A673 (cell line): ENCODE measurements at regions not wholly inside any gene's neighbourhood (a gene's known extent, or its start where the extent isn't known, plus 50 kb on each side); places are given as distances from the start of the nearest gene placed in this dataset.

Experiments
- BruUV-seq: library from RNA; stranded (reverse); fragments of 400-500 nt; replicated peaks from 2 replicates; lab custom pipeline; 2021; lab: Mats Ljungman, UMichigan
- CTCF ChIA-PET: fragments of 300-600 bp; sonication (Branson Sonifier 250); formaldehyde crosslinking; loops from one replicate; lab custom pipeline; 2022; ENCODE audit warnings: antibody characterized with exemption; lab: Charles Lee
- POLR2A ChIA-PET: fragments of 300-600 bp; sonication (Branson Sonifier 250); formaldehyde crosslinking; loops from one replicate; lab custom pipeline; 2022; ENCODE audit warnings: antibody characterized with exemption; ENCODE audit not compliant: low non-redundant PET; lab: Charles Lee
- DNase-seq: peaks from one replicate; pipeline ENCODE4 v3.0.0-alpha.2; 2015; ENCODE audit warnings: low spot score
- H3K27ac ChIP-seq: fragments of 200-600 bp; sonication (generic); 2 replicates; pipeline ENCODE4 v1.5.1; 2016; ENCODE audit warnings: mixed run types, low read depth, mild to moderate bottlenecking, mixed read lengths, antibody characterized with exemption, low read length; ENCODE audit not compliant: poor library complexity, severe bottlenecking
- H3K27me3 ChIP-seq: fragments of 200-600 bp; sonication (generic); replicated peaks from 2 replicates; pipeline ENCODE4 v1.6.1; 2017; ENCODE audit warnings: mixed run types, low read depth, mild to moderate bottlenecking, mixed read lengths, antibody characterized with exemption, low read length; ENCODE audit not compliant: insufficient read depth, poor library complexity
- H3K36me3 ChIP-seq: fragments of 200-600 bp; sonication (generic); 2 replicates; pipeline ENCODE4 v1.6.1; 2016; ENCODE audit warnings: mixed run types, mild to moderate bottlenecking, mixed read lengths, antibody characterized with exemption, low read length; ENCODE audit not compliant: insufficient read depth, poor library complexity, severe bottlenecking
- H3K4me1 ChIP-seq: fragments of 200-600 bp; sonication (generic); 2 replicates; pipeline ENCODE4 v1.6.1; 2017; ENCODE audit warnings: mixed run types, mild to moderate bottlenecking, mixed read lengths, antibody characterized with exemption, low read length; ENCODE audit not compliant: insufficient read depth, poor library complexity, severe bottlenecking
- H3K4me3 ChIP-seq: fragments of 200-600 bp; sonication (generic); 2 replicates; pipeline ENCODE4 v1.5.1; 2016; ENCODE audit warnings: low read depth, mixed run types, mild to moderate bottlenecking, mixed read lengths, low read length; ENCODE audit not compliant: poor library complexity, severe bottlenecking
- H3K9me3 ChIP-seq: fragments of 200-600 bp; sonication (generic); 2 replicates; pipeline ENCODE4 v1.6.1; 2016; ENCODE audit warnings: mixed run types, low read depth, mild to moderate bottlenecking, mixed read lengths, antibody characterized with exemption, low read length; ENCODE audit not compliant: poor library complexity, severe bottlenecking
- EZH2 ChIP-seq: fragments of 200-600 bp; sonication (generic); IDR thresholded peaks from 2 replicates; pipeline ENCODE4 v1.6.1; 2017; ENCODE audit warnings: borderline replicate concordance, low read depth, mild to moderate bottlenecking, mixed read lengths, antibody characterized with exemption, low read length; ENCODE audit not compliant: poor library complexity, severe bottlenecking
- intact Hi-C: fragments of 100-400 bp; cut with micrococcal nuclease; formaldehyde crosslinking; loops from one replicate; pipeline ENCODE4 v1.10.0; 2022; ENCODE audit not compliant: unreplicated experiment
- TF ChIP-seq, protein P1 (sequence below): fragments of 300-800, 200-600 bp; sonication (generic); conservative IDR thresholded peaks from 2 replicates; pipeline ENCODE4 v1.5.1; 2017; ENCODE audit warnings: low read depth, mild to moderate bottlenecking, antibody characterized with exemption, low read length, moderate library complexity, mixed read lengths

DNA sequence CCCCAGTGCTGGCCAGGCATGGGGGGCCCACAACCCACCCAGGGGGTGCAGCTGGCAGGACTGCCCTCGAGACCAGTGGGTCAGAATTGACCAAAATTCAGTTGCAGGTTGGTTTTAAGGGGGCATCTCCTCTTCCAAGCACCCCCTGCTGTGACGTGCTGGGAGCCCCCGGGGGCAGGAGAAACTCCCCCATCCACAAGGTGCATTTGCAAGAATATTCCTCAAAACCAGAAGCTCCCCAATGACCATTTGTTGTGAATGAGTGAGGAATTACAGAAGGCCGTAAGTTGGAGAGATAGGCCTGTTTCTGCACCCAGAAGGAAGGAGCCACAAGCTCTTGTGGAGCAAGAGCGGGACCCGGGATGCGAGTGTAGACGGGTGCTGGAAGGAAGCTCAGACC is 414.5 kb downstream of the BRD1 start:
- BruUV-seq = no TSS peak
- intact Hi-C loops = no loop called here
- H3K4me3 ChIP-seq = no peak overlapping the region

DNA sequence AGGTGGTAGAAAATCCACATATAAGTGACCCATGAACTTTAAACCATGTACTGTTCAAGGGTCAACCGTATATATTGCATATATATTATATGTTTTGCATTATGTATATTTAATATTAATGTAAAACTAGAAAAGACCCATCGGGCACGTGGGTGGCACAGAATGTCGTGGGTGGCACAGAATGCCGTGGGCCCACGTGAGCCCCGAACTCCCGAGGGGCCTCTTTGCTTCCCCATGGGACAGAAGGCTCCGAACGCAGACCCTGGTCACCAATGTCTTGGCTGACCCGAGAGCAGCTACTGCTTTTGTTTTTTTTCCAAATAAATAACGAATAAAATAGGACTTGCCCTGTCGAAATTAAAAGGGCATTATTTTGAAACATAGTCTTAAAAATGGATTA is 415.4 kb downstream of the BRD1 start:
- H3K27ac ChIP-seq = no peak overlapping the region
- peaks cover 9% of the 10 kb centered on the region for H3K27me3 ChIP-seq
- no peaks in the 10 kb centered on the region for H3K9me3 ChIP-seq
- no peaks in the 10 kb centered on the region for H3K36me3 ChIP-seq
- CTCF ChIA-PET = no interaction called here
- TF ChIP-seq, protein P1, sequence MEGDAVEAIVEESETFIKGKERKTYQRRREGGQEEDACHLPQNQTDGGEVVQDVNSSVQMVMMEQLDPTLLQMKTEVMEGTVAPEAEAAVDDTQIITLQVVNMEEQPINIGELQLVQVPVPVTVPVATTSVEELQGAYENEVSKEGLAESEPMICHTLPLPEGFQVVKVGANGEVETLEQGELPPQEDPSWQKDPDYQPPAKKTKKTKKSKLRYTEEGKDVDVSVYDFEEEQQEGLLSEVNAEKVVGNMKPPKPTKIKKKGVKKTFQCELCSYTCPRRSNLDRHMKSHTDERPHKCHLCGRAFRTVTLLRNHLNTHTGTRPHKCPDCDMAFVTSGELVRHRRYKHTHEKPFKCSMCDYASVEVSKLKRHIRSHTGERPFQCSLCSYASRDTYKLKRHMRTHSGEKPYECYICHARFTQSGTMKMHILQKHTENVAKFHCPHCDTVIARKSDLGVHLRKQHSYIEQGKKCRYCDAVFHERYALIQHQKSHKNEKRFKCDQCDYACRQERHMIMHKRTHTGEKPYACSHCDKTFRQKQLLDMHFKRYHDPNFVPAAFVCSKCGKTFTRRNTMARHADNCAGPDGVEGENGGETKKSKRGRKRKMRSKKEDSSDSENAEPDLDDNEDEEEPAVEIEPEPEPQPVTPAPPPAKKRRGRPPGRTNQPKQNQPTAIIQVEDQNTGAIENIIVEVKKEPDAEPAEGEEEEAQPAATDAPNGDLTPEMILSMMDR = no peak
- TF ChIP-seq EZH2 = no peak
- no TSS peak for BruUV-seq
- no peak for DNase-seq
- POLR2A ChIA-PET = no interaction called here
- no peaks in the 10 kb centered on the region for H3K4me1 ChIP-seq
- intact Hi-C loops = no loop called here
- H3K4me3 ChIP-seq = no peak overlapping the region

More for the DNA sequence above, 414.5 kb downstream of the BRD1 start:
- TF ChIP-seq EZH2 = no peak
- TF ChIP-seq, protein P1 = no peak
- Histone ChIP-seq H3K36me3 (no peaks in the 10 kb centered on the region), H3K27ac (no peak overlapping the region), H3K4me1 (no peaks in the 10 kb centered on the region), H3K27me3 (peaks cover 9% of the 10 kb centered on the region), H3K9me3 (no peaks in the 10 kb centered on the region)
- POLR2A ChIA-PET = no interaction called here
- no peak for DNase-seq
- CTCF ChIA-PET = no interaction called here

- POLR2A ChIA-PET = no interaction called here
- Histone ChIP-seq H3K27me3 (peaks cover 9% of the 10 kb centered on the region), H3K4me3 (no peak overlapping the region), H3K27ac (no peak overlapping the region), H3K4me1 (no peaks in the 10 kb centered on the region), H3K36me3 (no peaks in the 10 kb centered on the region), H3K9me3 (no peaks in the 10 kb centered on the region)
- BruUV-seq = no TSS peak
- no peak for DNase-seq
- TF ChIP-seq, protein P1 = no peak
- intact Hi-C loops = no loop called here
- CTCF ChIA-PET = no interaction called here
Measured at GRCh38 chr22:49411236-49411635, 416.4 kb downstream of the BRD1 start.
